ENCODE measurements at regions not wholly inside any gene's neighbourhood (a gene's known extent, or its start where the extent isn't known, plus 50 kb on each side); places are given as distances from the start of the nearest gene placed in this dataset.

DNA sequence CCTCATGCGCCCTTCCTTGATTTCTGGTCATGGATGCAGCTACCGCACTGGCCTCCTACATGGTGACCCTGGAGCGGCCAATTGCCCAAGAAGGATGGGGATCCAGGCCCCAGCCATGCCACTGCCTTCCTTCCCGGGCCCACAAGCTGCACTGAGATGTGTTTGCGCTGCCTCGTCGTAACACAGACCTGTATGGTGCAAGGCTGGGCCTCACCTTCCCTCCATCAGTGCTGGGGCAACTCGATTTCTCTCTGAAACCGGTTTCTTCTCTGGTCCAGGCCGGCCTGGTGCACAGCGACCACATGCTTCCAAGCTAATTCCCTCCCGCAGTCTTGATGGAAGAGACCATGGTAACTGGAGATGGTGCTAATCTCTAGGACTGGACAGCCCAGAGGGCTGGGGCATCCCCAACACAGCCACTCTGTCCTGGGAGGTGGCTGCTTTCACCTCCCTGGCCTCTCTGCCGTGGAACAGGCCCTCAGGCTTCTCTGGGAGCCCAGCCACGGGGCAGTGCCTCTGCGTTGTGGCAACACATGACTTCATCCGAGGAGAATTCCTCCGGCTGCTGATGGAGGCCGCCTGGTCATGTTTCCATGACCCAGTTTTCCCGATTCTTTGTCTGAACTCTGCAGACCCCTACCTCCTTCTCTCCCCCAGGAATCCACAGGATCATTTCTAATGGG lies 184.2 kb downstream of the GLI2 start:
- Histone ChIP-seq H3K27me3 (no peaks in the 10 kb centered on the region), H3K4me3 (no peak overlapping the region), H3K36me3 (no peaks in the 10 kb centered on the region), H3K9me3 (ENCODE audit: low read depth) (no peaks in the 10 kb centered on the region), H3K4me1 (ENCODE audit: low read depth) (peaks cover 4% of the 10 kb centered on the region), H3K27ac (no peak overlapping the region)
- peak in 1 of 2 donors; percentile 71 for DNase-seq (ENCODE audit: low read depth in 1 of 2, low spot score in 1 of 2)
- TF ChIP-seq, protein P1, sequence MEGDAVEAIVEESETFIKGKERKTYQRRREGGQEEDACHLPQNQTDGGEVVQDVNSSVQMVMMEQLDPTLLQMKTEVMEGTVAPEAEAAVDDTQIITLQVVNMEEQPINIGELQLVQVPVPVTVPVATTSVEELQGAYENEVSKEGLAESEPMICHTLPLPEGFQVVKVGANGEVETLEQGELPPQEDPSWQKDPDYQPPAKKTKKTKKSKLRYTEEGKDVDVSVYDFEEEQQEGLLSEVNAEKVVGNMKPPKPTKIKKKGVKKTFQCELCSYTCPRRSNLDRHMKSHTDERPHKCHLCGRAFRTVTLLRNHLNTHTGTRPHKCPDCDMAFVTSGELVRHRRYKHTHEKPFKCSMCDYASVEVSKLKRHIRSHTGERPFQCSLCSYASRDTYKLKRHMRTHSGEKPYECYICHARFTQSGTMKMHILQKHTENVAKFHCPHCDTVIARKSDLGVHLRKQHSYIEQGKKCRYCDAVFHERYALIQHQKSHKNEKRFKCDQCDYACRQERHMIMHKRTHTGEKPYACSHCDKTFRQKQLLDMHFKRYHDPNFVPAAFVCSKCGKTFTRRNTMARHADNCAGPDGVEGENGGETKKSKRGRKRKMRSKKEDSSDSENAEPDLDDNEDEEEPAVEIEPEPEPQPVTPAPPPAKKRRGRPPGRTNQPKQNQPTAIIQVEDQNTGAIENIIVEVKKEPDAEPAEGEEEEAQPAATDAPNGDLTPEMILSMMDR (IDR thresholded peaks at IDR 0.05; ENCODE audit: low read depth, low read length): no peak

DNA sequence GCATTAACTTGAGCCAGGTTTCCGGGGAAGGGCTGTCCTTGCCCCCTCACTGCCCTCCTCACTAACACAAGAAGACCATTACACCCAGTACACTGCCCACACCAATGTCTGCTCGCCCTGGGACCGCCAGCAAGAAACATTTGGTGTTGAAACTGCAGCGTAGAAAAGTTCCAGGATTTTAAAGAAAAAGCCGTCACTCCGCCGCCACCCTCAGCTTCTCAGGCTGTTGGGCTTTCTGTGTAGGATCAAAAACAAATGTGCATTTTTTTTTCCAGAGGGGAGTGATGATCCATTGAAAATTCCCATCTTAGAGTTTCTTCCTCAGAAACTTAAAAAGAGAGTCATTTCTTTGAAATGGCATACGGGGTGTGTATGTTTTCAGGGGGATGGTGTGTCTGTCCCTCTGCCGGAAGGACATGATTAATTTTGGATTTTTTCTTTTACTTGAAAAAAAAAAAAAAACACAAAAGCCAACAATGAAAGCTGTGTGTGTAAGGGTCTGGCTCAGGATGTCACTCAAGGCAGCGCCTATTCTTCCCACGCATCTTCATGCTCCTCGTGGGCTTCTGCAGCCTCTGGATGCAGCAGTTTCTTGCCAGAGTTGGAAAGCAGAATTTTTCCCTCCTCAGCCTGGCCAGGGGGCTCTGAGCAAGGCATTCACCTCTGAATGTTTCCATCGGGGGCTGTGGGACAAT lies 184.9 kb downstream of the GLI2 start:
- H3K4me1 ChIP-seq (ENCODE audit: low read depth): no peaks in the 10 kb centered on the region
- H3K27ac ChIP-seq: no peak overlapping the region

DNA sequence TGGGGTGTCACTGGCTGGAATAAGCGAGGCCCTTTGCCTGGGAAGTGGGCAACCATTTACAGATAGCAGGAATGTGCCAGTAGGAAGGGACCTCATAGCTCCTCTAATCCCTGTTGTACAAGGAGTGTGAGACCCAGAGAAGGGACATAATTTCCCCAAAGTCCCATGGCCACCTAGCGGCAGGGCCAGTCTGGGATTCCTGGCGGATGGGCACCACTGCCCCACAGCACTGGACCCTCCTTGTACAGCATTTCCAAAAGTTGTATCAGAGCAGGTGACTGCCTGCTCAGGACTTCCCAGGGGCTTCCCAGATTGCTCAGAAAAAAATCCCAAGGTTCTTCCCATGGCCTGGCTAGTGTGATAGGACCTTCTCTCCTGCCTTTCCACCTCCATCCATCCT lies 185.8 kb downstream of the GLI2 start:
- TF ChIP-seq, protein P1 (IDR thresholded peaks at IDR 0.05; ENCODE audit: low read depth, low read length): no peak
- no peaks in the 10 kb centered on the region for H3K36me3 ChIP-seq
- no peaks in the 10 kb centered on the region for H3K27me3 ChIP-seq
- H3K27ac ChIP-seq: no peak overlapping the region
- no peak overlapping the region for H3K4me3 ChIP-seq
- H3K9me3 ChIP-seq (ENCODE audit: low read depth): no peaks in the 10 kb centered on the region
- no peaks in the 10 kb centered on the region for H3K4me1 ChIP-seq (ENCODE audit: low read depth)
- DNase-seq (ENCODE audit: low read depth in 1 of 2, low spot score in 1 of 2): no peak

More for the DNA sequence above, 184.9 kb downstream of the GLI2 start:
- Histone ChIP-seq H3K36me3 (no peaks in the 10 kb centered on the region), H3K4me3 (no peak overlapping the region), H3K27me3 (no peaks in the 10 kb centered on the region), H3K9me3 (ENCODE audit: low read depth) (no peaks in the 10 kb centered on the region)
- no peak for DNase-seq (ENCODE audit: low read depth in 1 of 2, low spot score in 1 of 2)
- TF ChIP-seq, protein P1 (IDR thresholded peaks at IDR 0.05; ENCODE audit: low read depth, low read length): no peak

DNA sequence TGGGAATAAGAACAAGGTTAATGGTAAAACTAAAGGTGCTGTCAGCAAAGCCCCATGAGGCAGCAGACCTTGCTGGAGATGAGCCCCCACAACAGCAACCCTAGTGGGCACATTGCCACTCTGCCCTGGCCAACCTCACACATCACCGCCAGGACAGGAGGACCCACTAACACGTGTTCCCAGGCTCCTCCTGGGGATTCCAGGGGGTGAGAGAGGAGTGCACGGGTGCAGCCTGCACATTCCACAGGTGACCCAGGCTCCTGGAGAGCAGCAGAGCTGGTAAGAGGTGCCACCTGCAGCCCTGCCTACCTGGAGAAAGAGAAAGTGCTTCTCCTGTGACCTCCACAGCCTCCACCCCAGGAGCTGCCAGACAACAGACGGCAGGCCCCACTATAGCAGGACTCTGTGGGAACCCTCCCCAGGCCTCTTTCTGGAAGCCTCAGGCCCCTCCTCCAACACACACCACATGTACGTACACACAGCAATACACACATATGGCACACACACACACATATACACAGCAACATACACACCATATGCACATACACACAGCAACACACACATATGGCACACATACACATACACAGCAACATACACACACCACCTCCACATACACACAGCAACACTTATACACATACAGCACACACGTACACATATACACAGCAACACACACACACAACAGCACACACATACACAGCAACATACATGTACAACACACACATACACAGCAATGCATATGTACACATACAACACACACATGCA lies 187.1 kb downstream of the GLI2 start:
- Histone ChIP-seq H3K9me3 (ENCODE audit: low read depth) (no peaks in the 10 kb centered on the region), H3K36me3 (no peaks in the 10 kb centered on the region), H3K4me3 (no peak overlapping the region), H3K27me3 (no peaks in the 10 kb centered on the region), H3K4me1 (ENCODE audit: low read depth) (no peaks in the 10 kb centered on the region), H3K27ac (no peak overlapping the region)
- no peak for DNase-seq (ENCODE audit: low read depth in 1 of 2, low spot score in 1 of 2)
- TF ChIP-seq, protein P1 (IDR thresholded peaks at IDR 0.05; ENCODE audit: low read depth, low read length): no peak

DNA sequence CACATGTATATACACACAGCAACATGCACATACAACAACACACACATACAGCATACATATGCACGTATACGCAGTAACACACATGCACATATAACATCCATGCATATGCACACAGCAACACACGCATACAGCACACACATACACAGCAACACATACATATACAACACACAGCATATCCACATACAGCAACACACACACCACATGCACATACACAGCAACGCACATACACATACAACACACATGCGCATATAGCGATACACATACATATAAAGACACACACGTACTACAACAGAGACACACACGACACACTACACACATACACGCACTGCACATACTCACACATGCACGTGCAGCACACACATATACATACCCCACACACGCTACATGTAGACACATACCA lies 187.8 kb downstream of the GLI2 start:
- DNase-seq (ENCODE audit: low read depth in 1 of 2, low spot score in 1 of 2): no peak

More for the DNA sequence above, 187.8 kb downstream of the GLI2 start:
- Histone ChIP-seq H3K4me1 (ENCODE audit: low read depth) (no peaks in the 10 kb centered on the region), H3K27me3 (no peaks in the 10 kb centered on the region), H3K4me3 (no peak overlapping the region), H3K36me3 (no peaks in the 10 kb centered on the region), H3K27ac (no peak overlapping the region), H3K9me3 (ENCODE audit: low read depth) (no peaks in the 10 kb centered on the region)
- TF ChIP-seq, protein P1 (IDR thresholded peaks at IDR 0.05; ENCODE audit: low read depth, low read length): no peak

All from cardiac muscle cell (in vitro differentiated cells and primary cell).